IMR-90 (cell line): ENCODE measurements at regions not wholly inside any gene's neighbourhood (a gene's known extent, or its start where the extent isn't known, plus 50 kb on each side); places are given as distances from the start of the nearest gene placed in this dataset.

Source experiments
- ATAC-seq: fragments of 200-7000 bp; cut with Tn5 transposase; 2 replicates; pipeline ENCODE4 v1.9.1; 2020; ENCODE audit warnings: low read depth, mild to moderate bottlenecking, moderate library complexity
- BruUV-seq: library from RNA; stranded (reverse); fragments of 400-500 nt; replicated peaks from 2 replicates; lab custom pipeline; 2021; lab: Mats Ljungman, UMichigan
- CTCF ChIA-PET: fragments of 300-600 bp; formaldehyde crosslinking; extraction: SDS; loops from one replicate; lab custom pipeline; 2021; ENCODE audit warnings: antibody characterized with exemption; lab: Yijun Ruan, JAX
- POLR2A ChIA-PET: fragments of 300-600 bp; sonication (Branson Sonifier 250); formaldehyde crosslinking; loops from one replicate; lab custom pipeline; 2022; ENCODE audit warnings: antibody characterized with exemption; ENCODE audit not compliant: unreplicated experiment; lab: Charles Lee
- DNase-seq: peaks from one replicate; pipeline ENCODE4 v3.0.0; 2013
- H2AFZ ChIP-seq: replicated peaks from 2 replicates; pipeline ENCODE3; 2013; ENCODE audit warnings: low read length, mild to moderate bottlenecking; ENCODE audit not compliant: poor library complexity
- H2AK5ac ChIP-seq: 2 replicates; pipeline ENCODE4 v1.6.1; 2013; ENCODE audit warnings: low read depth, low read length, inconsistent platforms
- H2AK9ac ChIP-seq: replicated peaks from 2 replicates; pipeline ENCODE3; 2013; ENCODE audit warnings: mild to moderate bottlenecking, low read depth, low read length, moderate library complexity; ENCODE audit not compliant: poor library complexity
- H2BK120ac ChIP-seq: 2 replicates; pipeline ENCODE4 v1.6.1; 2013; ENCODE audit warnings: low read depth, low read length, inconsistent platforms
- H2BK15ac ChIP-seq: 3 replicates; pipeline ENCODE4 v1.6.1; 2013; ENCODE audit warnings: low read depth, low read length, inconsistent platforms
- H2BK20ac ChIP-seq: 2 replicates; pipeline ENCODE4 v1.6.1; 2013; ENCODE audit warnings: low read depth, mild to moderate bottlenecking, inconsistent platforms, low read length, moderate library complexity
- H2BK5ac ChIP-seq: 2 replicates; pipeline ENCODE4 v1.6.1; 2013; ENCODE audit warnings: mild to moderate bottlenecking, low read depth, low read length, inconsistent platforms; ENCODE audit not compliant: poor library complexity, severe bottlenecking
- H3K14ac ChIP-seq: replicated peaks from 2 replicates; pipeline ENCODE4 v1.6.1; 2013; ENCODE audit warnings: low read depth, low read length, inconsistent platforms
- H3K18ac ChIP-seq: 2 replicates; pipeline ENCODE4 v1.6.1; 2013; ENCODE audit warnings: low read depth, low read length, control low read depth
- H3K23ac ChIP-seq: 2 replicates; pipeline ENCODE4 v1.6.1; 2013; ENCODE audit warnings: low read depth, low read length, inconsistent platforms
- H3K27ac ChIP-seq: 2 replicates; pipeline ENCODE4 v1.5.1; 2013; ENCODE audit warnings: mild to moderate bottlenecking, control low read depth, low read length; ENCODE audit not compliant: insufficient read depth
- H3K27me3 ChIP-seq: 2 replicates; pipeline ENCODE4 v1.6.1; 2013; ENCODE audit warnings: low read length; ENCODE audit not compliant: control insufficient read depth, insufficient read depth
- H3K36me3 ChIP-seq: 2 replicates; pipeline ENCODE4 v1.6.1; 2013; ENCODE audit warnings: low read length, mixed read lengths; ENCODE audit not compliant: control insufficient read depth, insufficient read depth
- H3K4ac ChIP-seq: 2 replicates; pipeline ENCODE4 v1.6.1; 2013; ENCODE audit warnings: low read depth, low read length, inconsistent platforms
- H3K4me1 ChIP-seq: 2 replicates; pipeline ENCODE4 v1.6.1; 2013; ENCODE audit warnings: low read length, mixed read lengths; ENCODE audit not compliant: control insufficient read depth, insufficient read depth
- H3K4me2 ChIP-seq: 2 replicates; pipeline ENCODE4 v1.6.1; 2013; ENCODE audit warnings: low read depth, mild to moderate bottlenecking, control low read depth, low read length, moderate library complexity
- H3K4me3 ChIP-seq: 2 replicates; pipeline ENCODE4 v1.5.1; 2013; ENCODE audit warnings: low read depth, mild to moderate bottlenecking, control low read depth, low read length, moderate library complexity; ENCODE audit not compliant: insufficient read depth
- H3K56ac ChIP-seq: 2 replicates; pipeline ENCODE4 v1.6.1; 2013; ENCODE audit warnings: low read length, inconsistent platforms; ENCODE audit not compliant: insufficient read depth; ENCODE audit errors: extremely low read depth
- H3K79me1 ChIP-seq, 2 experiments: 2 replicates each; pipeline ENCODE4 v1.6.1; 2013; ENCODE audit warnings: low read length in 2 of 2, inconsistent platforms in 1 of 2, low read depth in 1 of 2
- H3K9ac ChIP-seq: 2 replicates; pipeline ENCODE4 v1.6.1; 2013; ENCODE audit warnings: low read depth, low read length, control low read depth
- H3K9me1 ChIP-seq: 2 replicates; pipeline ENCODE4 v1.6.1; 2013; ENCODE audit warnings: low read length, inconsistent platforms; ENCODE audit not compliant: insufficient read depth
- H3K9me3 ChIP-seq: 2 replicates; pipeline ENCODE4 v1.6.1; 2013; ENCODE audit warnings: low read length; ENCODE audit not compliant: control insufficient read depth, insufficient read depth
- H4K20me1 ChIP-seq: 2 replicates; pipeline ENCODE4 v1.6.1; 2013; ENCODE audit warnings: low read length, inconsistent platforms; ENCODE audit not compliant: insufficient read depth
- H4K5ac ChIP-seq: 2 replicates; pipeline ENCODE4 v1.6.1; 2013; ENCODE audit warnings: mild to moderate bottlenecking, low read depth, low read length, control low read depth
- H4K8ac ChIP-seq, 2 experiments: 2 replicates each; pipeline ENCODE4 v1.6.1; 2013; ENCODE audit warnings: low read depth in 2 of 2, low read length in 2 of 2, control low read depth in 1 of 2, inconsistent platforms in 1 of 2
- H4K91ac ChIP-seq: 2 replicates; pipeline ENCODE4 v1.6.1; 2013; ENCODE audit warnings: low read depth, low read length, inconsistent platforms; ENCODE audit not compliant: insufficient read depth
- RFX5 ChIP-seq: IDR thresholded peaks from 2 replicates; pipeline ENCODE4 v1.8.0; 2012; ENCODE audit warnings: low read depth, mild to moderate bottlenecking, low read length, moderate library complexity
- SMC3 ChIP-seq: fragments of 150-350 bp; IDR thresholded peaks from 2 replicates; pipeline ENCODE4 v1.6.1; 2016; ENCODE audit warnings: low read depth, mild to moderate bottlenecking, antibody characterized with exemption, low read length, moderate library complexity
- WGBS, 2 experiments: methylation state at CpG; one replicate each; pipeline versions ENCODE4 v1.1.5 to v1.1.7; 2013; ENCODE audit warnings: missing lambda C conversion rate in 2 of 2; ENCODE audit not compliant: insufficient read length in 1 of 2; ENCODE audit errors: extremely low coverage in 2 of 2; 5-methylcytosine and 5-hydroxymethylcytosine counted together
- dilution Hi-C: fragments of 300-500 bp; cut with HindIII; formaldehyde crosslinking; loops from one replicate; pipeline ENCODE4 v1.14.3; 2018; ENCODE audit warnings: low sequenced_read_pairs; ENCODE audit not compliant: unreplicated experiment
- in situ Hi-C: fragments of 300-500 bp; cut with MboI; formaldehyde crosslinking; loops from 3 replicates; pipeline ENCODE4 v1.14.3; 2019; ENCODE audit warnings: low sequenced_read_pairs, inconsistent platforms, mixed read lengths
- intact Hi-C: fragments of 100-400 bp; cut with micrococcal nuclease; formaldehyde crosslinking; loops from 2 replicates; pipeline ENCODE4 v1.10.0; 2022

DNA sequence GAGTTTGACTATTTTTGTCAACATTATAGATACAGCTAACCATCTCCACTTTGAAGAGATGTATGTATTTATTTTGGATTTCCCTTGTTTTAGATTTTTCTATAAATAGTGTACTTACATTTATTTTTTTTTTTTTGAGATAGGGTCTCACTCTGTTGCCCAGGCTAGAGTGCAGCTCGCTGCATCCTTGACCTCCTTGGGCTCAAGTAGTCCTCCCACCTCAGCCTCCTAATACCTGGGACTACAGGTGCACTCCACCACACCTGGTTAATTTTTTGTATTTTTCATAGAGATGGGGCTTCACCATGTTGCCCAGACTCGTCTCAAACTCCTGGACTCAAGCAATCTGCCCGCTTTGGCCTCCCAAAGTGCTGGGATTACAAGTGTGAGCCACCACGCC, 55.3 kb upstream of the TRPM1 start:
- Histone ChIP-seq H3K27ac (no peak overlapping the region), H4K8ac (no peak overlapping the region), H3K4ac (no peak overlapping the region), H3K9me3 (no peaks in the 10 kb centered on the region), H3K4me1 (no peaks in the 10 kb centered on the region), H3K18ac (no peak overlapping the region), H3K23ac (no peak overlapping the region), H3K36me3 (no peaks in the 10 kb centered on the region), H2AK9ac (no peak overlapping the region), H3K27me3 (peaks cover 34% of the 10 kb centered on the region), H3K14ac (no peak overlapping the region), H3K4me3 (no peak overlapping the region), H3K79me1 (no peaks in the 10 kb centered on the region), H3K4me2 (no peak overlapping the region), H3K56ac (no peak overlapping the region), H2AK5ac (no peak overlapping the region), H2BK15ac (no peak overlapping the region), H2BK5ac (no peak overlapping the region), H4K5ac (no peak overlapping the region), H3K9ac (no peak overlapping the region), H4K20me1 (no peaks in the 10 kb centered on the region), H3K9me1 (no peaks in the 10 kb centered on the region), H2BK20ac (no peak overlapping the region), H2BK120ac (no peak overlapping the region), H2AFZ (no peak overlapping the region), H4K91ac (no peak overlapping the region)
- no TSS peak for BruUV-seq
- dilution Hi-C loops (no loop called here), in situ Hi-C loops (no loop called here), intact Hi-C loops (no loop called here)
- ATAC-seq (no peak), DNase-seq (no peak)
- POLR2A ChIA-PET: no interaction called here
- TF ChIP-seq SMC3 (no peak), RFX5 (no peak)
- WGBS, 2 experiments: no CpG with 5 or more reads among the region's 4 CpGs
- CTCF ChIA-PET: no interaction called here
